GM23338 (cell line): ENCODE measurements at regions not wholly inside any gene's neighbourhood (a gene's known extent, or its start where the extent isn't known, plus 50 kb on each side); places are given as distances from the start of the nearest gene placed in this dataset.
"Not testable (repeated sequence)": the region's sequence is repeated elsewhere in the genome, so short reads cannot be mapped to it uniquely, and the experiment has no call there.

Source experiments
- ATAC-seq: fragments of 200-7000 bp; cut with Tn5 transposase; 3 replicates; pipeline ENCODE4 v1.9.1; 2020
- DNase-seq: peaks from one replicate; pipeline ENCODE4 v3.0.0-alpha.2; 2015; ENCODE audit warnings: low spot score
- H2AFZ ChIP-seq: fragments of 200-600 bp; sonication (generic); 2 replicates; pipeline ENCODE4 v1.8.0; 2016; ENCODE audit warnings: antibody characterized with exemption, mild to moderate bottlenecking, moderate library complexity
- H3F3A ChIP-seq: fragments of 200-600 bp; sonication (generic); replicated peaks from 2 replicates; pipeline ENCODE4 v1.8.0; 2017; ENCODE audit warnings: antibody characterized with exemption, mixed run types, low read depth
- H3K27ac ChIP-seq: fragments of 200-600 bp; sonication (generic); 2 replicates; pipeline ENCODE4 v1.6.1; 2016; ENCODE audit warnings: low read depth
- H3K27me3 ChIP-seq: fragments of 200-600 bp; sonication (generic); 2 replicates; pipeline ENCODE4 v1.8.0; 2016; ENCODE audit warnings: mild to moderate bottlenecking, mixed run types, moderate library complexity; ENCODE audit not compliant: insufficient read depth
- H3K36me3 ChIP-seq: fragments of 200-600 bp; sonication (generic); 2 replicates; pipeline ENCODE4 v1.8.0; 2016; ENCODE audit warnings: mild to moderate bottlenecking; ENCODE audit not compliant: insufficient read depth
- H3K4me1 ChIP-seq: fragments of 200-600 bp; sonication (generic); 2 replicates; pipeline ENCODE4 v1.8.0; 2016; ENCODE audit warnings: mild to moderate bottlenecking, moderate library complexity; ENCODE audit not compliant: insufficient read depth
- H3K4me2 ChIP-seq: fragments of 200-600 bp; sonication (generic); 2 replicates; pipeline ENCODE4 v1.7.1; 2017; ENCODE audit warnings: mixed run types
- H3K4me3 ChIP-seq: fragments of 200-600 bp; sonication (generic); 2 replicates; pipeline ENCODE4 v1.6.1; 2016; ENCODE audit warnings: mixed run types
- H3K79me2 ChIP-seq: fragments of 200-600 bp; sonication (generic); replicated peaks from 2 replicates; pipeline ENCODE4 v1.8.0; 2017; ENCODE audit warnings: mild to moderate bottlenecking; ENCODE audit not compliant: insufficient read depth
- H3K9me2 ChIP-seq: fragments of 200-600 bp; sonication (generic); 2 replicates; pipeline ENCODE4 v1.8.0; 2017; ENCODE audit not compliant: insufficient read depth
- H4K20me1 ChIP-seq: fragments of 200-600 bp; sonication (generic); replicated peaks from 2 replicates; pipeline ENCODE4 v1.8.0; 2017; ENCODE audit warnings: mild to moderate bottlenecking; ENCODE audit not compliant: insufficient read depth
- H3K27ac Mint-ChIP-seq: 2 replicates; pipeline ENCODE4 v1.8.0; 2020; ENCODE audit warnings: inconsistent platforms, mild to moderate bottlenecking, moderate library complexity, mixed read lengths
- H3K27me3 Mint-ChIP-seq: 3 replicates; pipeline ENCODE4 v1.8.0; 2022; ENCODE audit warnings: low read depth, mild to moderate bottlenecking, moderate library complexity, mixed read lengths, inconsistent platforms; ENCODE audit not compliant: insufficient read depth, poor library complexity
- H3K36me3 Mint-ChIP-seq: 3 replicates; pipeline ENCODE4 v1.8.0; 2021; ENCODE audit warnings: low read depth, mild to moderate bottlenecking, inconsistent platforms, moderate library complexity, mixed read lengths
- H3K4me1 Mint-ChIP-seq: 3 replicates; pipeline ENCODE4 v1.8.0; 2020; ENCODE audit warnings: mild to moderate bottlenecking, inconsistent platforms, mixed read lengths
- H3K4me3 Mint-ChIP-seq: 3 replicates; pipeline ENCODE4 v1.8.0; 2021; ENCODE audit warnings: moderate library complexity, mild to moderate bottlenecking, inconsistent platforms, mixed read lengths
- H3K9me3 Mint-ChIP-seq: 3 replicates; pipeline ENCODE4 v1.8.0; 2020; ENCODE audit warnings: moderate library complexity, mild to moderate bottlenecking, inconsistent platforms, mixed read lengths
- CREB1 ChIP-seq: fragments of 250-450 bp; sonication (Bioruptor Pico); IDR thresholded peaks from 2 replicates; pipeline ENCODE4 v1.5.0; 2020; ENCODE audit warnings: low read depth, mild to moderate bottlenecking, moderate library complexity
- EZH2 ChIP-seq: fragments of 200-600 bp; sonication (generic); IDR thresholded peaks from one replicate; pipeline ENCODE4 v1.8.0; 2017; ENCODE audit warnings: antibody characterized with exemption, mild to moderate bottlenecking, low read depth; ENCODE audit not compliant: unreplicated experiment
- EZH2phosphoT487 ChIP-seq: fragments of 200-600 bp; sonication (generic); IDR thresholded peaks from one replicate; pipeline ENCODE4 v1.8.1; 2018; ENCODE audit warnings: antibody characterized with exemption; ENCODE audit not compliant: unreplicated experiment
- ZNF462 ChIP-seq: fragments of 250-450 bp; sonication (Bioruptor Pico); IDR thresholded peaks from 2 replicates; pipeline ENCODE4 v1.5.0; 2020; ENCODE audit warnings: mild to moderate bottlenecking, moderate library complexity

DNA sequence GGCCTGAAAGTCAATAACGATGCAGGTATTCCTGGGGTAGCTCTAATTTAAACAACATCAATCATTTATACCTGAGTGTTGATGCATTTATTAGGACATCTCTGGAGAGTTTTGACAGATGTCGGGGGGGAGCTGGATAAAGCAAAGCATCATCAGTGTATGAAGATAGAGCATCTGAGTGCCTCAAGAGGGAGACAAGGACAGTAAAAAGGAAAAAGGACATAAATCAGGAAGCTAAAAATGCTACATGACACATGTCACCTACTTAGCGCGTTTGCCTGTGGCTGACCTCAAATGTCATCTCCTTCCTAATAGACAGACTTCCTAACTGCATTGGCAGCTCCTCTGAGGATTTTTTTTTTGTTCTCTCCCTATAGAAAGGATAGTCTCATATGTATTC lies 259.5 kb upstream of the PKP2 start (continued):
- TF ChIP-seq ZNF462 (CRISPR knock-in tag) = no peak
- TF ChIP-seq CREB1 (CRISPR knock-in tag) = no peak

DNA sequence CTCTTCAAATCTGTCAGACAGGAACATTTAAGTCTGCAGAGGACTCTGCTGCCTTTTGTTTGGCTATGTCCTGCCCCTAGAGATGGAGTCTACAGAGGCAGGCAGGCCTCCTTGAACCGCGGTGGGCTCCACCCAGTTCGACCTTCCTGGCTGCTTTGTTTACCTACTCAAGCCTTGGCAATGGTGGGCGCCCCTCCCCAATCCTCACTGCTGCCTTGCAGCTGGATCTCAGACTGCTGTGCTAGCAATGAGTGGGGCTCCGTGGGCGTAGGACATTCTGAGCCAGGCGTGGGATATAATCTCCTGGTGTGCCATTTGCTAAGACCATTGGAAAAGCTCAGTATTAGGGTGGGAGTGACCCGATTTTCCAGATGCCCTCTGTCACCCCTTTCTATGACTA lies 250.7 kb upstream of the PKP2 start:
- not testable (repeated sequence) for H4K20me1 ChIP-seq, H3K27ac Mint-ChIP-seq, DNase-seq, H3K4me1 ChIP-seq, H3K4me2 ChIP-seq, ATAC-seq, H3K36me3 ChIP-seq, H3F3A ChIP-seq, H3K36me3 Mint-ChIP-seq, H3K4me1 Mint-ChIP-seq, H2AFZ ChIP-seq, H3K27ac ChIP-seq, H3K27me3 ChIP-seq, H3K27me3 Mint-ChIP-seq, H3K79me2 ChIP-seq, H3K4me3 Mint-ChIP-seq, H3K9me2 ChIP-seq, H3K4me3 ChIP-seq
- peaks cover 40% of the 10 kb centered on the region for H3K9me3 Mint-ChIP-seq

DNA sequence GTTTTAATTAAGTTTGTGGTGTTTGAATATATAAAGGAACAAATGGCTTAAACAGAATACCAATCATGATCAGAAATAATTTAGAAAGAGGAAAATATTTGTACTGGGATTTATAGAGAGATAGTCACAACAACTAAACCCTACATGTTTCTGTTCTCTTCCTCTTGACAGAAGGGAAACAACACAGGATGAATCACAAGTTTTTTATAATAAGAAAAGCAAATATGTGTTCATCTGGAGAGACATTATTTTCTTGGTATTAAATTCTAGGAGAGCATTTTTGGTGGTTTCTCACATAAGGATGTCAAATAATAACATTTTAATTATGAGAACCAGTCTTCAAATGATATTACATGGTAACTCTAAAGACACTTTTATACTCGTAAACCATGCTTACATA lies 232.9 kb upstream of the PKP2 start:
- no peak overlapping the region for H3K4me3 ChIP-seq
- H3K36me3 Mint-ChIP-seq = no peaks in the 10 kb centered on the region
- TF ChIP-seq EZH2 (no peak), EZH2phosphoT487 (no peak)
- no peak overlapping the region for H3K4me2 ChIP-seq
- H3K4me1 Mint-ChIP-seq = no peaks in the 10 kb centered on the region; the same call in 1 of the 3 replicates
- no peaks in the 10 kb centered on the region for H3K27me3 ChIP-seq
- no peak overlapping the region for H2AFZ ChIP-seq
- H3K27ac ChIP-seq = no peak overlapping the region
- peaks cover 2% of the 10 kb centered on the region for H3K27me3 Mint-ChIP-seq
- no peaks in the 10 kb centered on the region for H4K20me1 ChIP-seq
- H3F3A ChIP-seq = no peaks in the 10 kb centered on the region
- DNase-seq (no peak), ATAC-seq (no peak)
- H3K79me2 ChIP-seq = no peaks in the 10 kb centered on the region
- H3K9me2 ChIP-seq = peaks cover 11% of the 10 kb centered on the region; the same call in 1 of the 2 replicates
- no peaks in the 10 kb centered on the region for H3K36me3 ChIP-seq
- peaks cover 4% of the 10 kb centered on the region; the same call in 1 of the 3 replicates for H3K9me3 Mint-ChIP-seq
- no peaks in the 10 kb centered on the region for H3K4me1 ChIP-seq
- H3K4me3 Mint-ChIP-seq = no peak overlapping the region
- H3K27ac Mint-ChIP-seq = no peak overlapping the region
